ENCODE measurements at regions not wholly inside any gene's neighbourhood (a gene's known extent, or its start where the extent isn't known, plus 50 kb on each side); places are given as distances from the start of the nearest gene placed in this dataset.

GRCh38 chr14:34119107-34119858 lies 168.4 kb upstream of the EGLN3 start:
- ChIA-PET CTCF (interaction anchor here (0.9 kb wide), 1 partner anchor 109 kb away, joined by 3 read pairs; no protein-coding TSS in a partner anchor), POLR2A (no interaction called here)
- H3K4me2 ChIP-seq = no peak overlapping the region
- peaks cover 10% of the 10 kb centered on the region; the same call in 1 of the 3 replicates for H3K4me1 ChIP-seq
- FAIRE-seq (no peak), DNase-seq (ENCODE audit: low read depth in 1 of 2, low spot score in 1 of 2) (no peak), ATAC-seq (no peak)
- peaks cover 5% of the 10 kb centered on the region; the same call in 1 of the 3 replicates for H3K9me3 ChIP-seq
- no peak overlapping the region for H3K4me3 ChIP-seq
- WGBS (ENCODE audit: missing lambda C conversion rate) = 61% methylated on average over 5 of the region's 5 CpGs
- H3K27ac ChIP-seq = no peak overlapping the region
- no peak for TF ChIP-seq HEYL (CRISPR knock-in tag; IDR thresholded peaks at IDR 0.05)

DNA sequence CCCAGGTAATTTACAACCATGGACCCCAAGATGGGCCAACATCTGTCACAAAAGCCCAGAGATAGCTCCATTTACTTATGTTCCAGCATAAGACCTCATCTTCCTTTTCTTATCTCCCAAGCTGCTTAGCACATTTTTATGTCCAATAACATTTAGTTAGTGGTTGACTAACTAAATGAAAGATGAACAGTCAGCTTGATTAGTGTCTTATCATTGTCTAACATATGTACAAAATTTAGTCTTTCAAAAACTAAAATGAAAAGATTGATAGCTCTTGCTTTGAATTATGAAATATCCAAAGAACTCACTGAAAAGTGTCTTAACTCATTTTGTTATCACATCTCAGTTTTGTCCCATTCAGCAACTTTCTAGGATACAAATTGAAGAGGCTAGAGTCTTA lies 163.1 kb upstream of the EGLN3 start:
- ATAC-seq = no peak
- DNase-seq (ENCODE audit: low read depth in 1 of 2, low spot score in 1 of 2) = no peak
- Histone ChIP-seq H3K4me1 (peaks cover 29% of the 10 kb centered on the region), H3K4me3 (no peak overlapping the region), H3K4me2 (peak overlapping the region; percentile 68), H3K27ac (peak overlapping the region; percentile 23 to 50; a peak in 4 of 6 replicates), H3K9me3 (peaks cover 5% of the 10 kb centered on the region; the same call in 1 of the 3 replicates)
- TF ChIP-seq CBX2 (IDR thresholded peaks at IDR 0.05; ENCODE audit: borderline replicate concordance, low read depth) (no peak), MAFK (IDR thresholded peaks at IDR 0.05; ENCODE audit: partially characterized antibody) (peak; percentile 8)
- ChIA-PET POLR2A (interaction anchor here (0.5 kb wide), 1 partner anchor 394 kb away, joined by 7 read pairs; no protein-coding TSS in a partner anchor), CTCF (interaction anchor here (1.3 to 1.4 kb wide), 2 partner anchors 17 to 34 kb away, joined by 3 read pairs; no protein-coding TSS in a partner anchor)
- FAIRE-seq = no peak

DNA sequence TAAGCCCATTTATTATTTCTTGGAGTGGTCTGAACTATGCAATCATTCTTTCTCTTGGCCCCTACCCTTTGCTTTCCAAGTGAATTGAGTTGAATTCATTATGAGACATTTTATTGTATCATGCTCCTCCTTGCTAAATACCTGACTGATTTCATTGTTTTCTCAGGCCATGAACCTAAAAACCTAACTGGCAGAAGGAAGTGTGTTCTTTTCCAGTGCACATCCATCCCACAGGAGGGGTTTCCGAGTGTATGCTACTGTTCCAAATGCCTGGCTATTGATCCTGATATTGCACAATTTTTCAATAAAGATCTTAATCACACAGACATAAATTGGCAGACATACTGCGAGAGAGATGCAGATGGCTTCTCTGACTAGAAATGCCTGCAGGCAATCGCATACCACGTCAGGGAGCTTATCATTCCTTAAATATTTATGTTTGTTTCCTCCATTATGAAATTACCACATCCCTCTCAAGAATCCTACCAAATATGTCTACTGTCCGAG lies 162.2 kb upstream of the EGLN3 start:
- 5% methylated on average over 5 of the region's 5 CpGs for WGBS (ENCODE audit: missing lambda C conversion rate)
- peak overlapping the region; percentile 23 to 50; a peak in 5 of 6 replicates for H3K27ac ChIP-seq
- TF ChIP-seq CEBPB (IDR thresholded peaks at IDR 0.05) (peak; percentile 48 to 86; a peak in 3 of 4 replicates), BCL3 (IDR thresholded peaks at IDR 0.05) (no peak), RNF2 (IDR thresholded peaks at IDR 0.05; ENCODE audit: borderline replicate concordance, low read depth) (no peak), RFX5 (IDR thresholded peaks at IDR 0.05) (no peak), GATA3 (IDR thresholded peaks at IDR 0.05; ENCODE audit: borderline replicate concordance) (peak; percentile 86)
- H3K4me1 ChIP-seq = peaks cover 29% of the 10 kb centered on the region
- FAIRE-seq = peak; percentile 70
- H3K9me3 ChIP-seq = peaks cover 5% of the 10 kb centered on the region; the same call in 1 of the 3 replicates
- peak overlapping the region; percentile 68 for H3K4me2 ChIP-seq
- DNase-seq (ENCODE audit: low read depth in 1 of 2, low spot score in 1 of 2) = peak; percentile 15 to 65
- H3K4me3 ChIP-seq = no peak overlapping the region
- POLR2A ChIA-PET = no interaction called here
- CTCF ChIA-PET = interaction anchor here (0.8 to 1.6 kb wide), 7 partner anchors 9 to 273 kb away, joined by 3 to 4 read pairs (median 3); no protein-coding TSS in a partner anchor
- ATAC-seq = peak; percentile 69 to 84; a peak in 3 of 6 replicates

GRCh38 chr14:34111953-34112352 lies 161.1 kb upstream of the EGLN3 start:
- peaks cover 29% of the 10 kb centered on the region for H3K4me1 ChIP-seq
- POLR2A ChIA-PET = no interaction called here
- H3K27ac ChIP-seq = peak overlapping the region; percentile 12 to 29; a peak in 1 of 6 replicates
- H3K4me3 ChIP-seq = no peak overlapping the region
- H3K4me2 ChIP-seq = peak overlapping the region; percentile 15; the same call in 1 of the 3 replicates
- CTCF ChIA-PET = interaction anchor here (1.3 to 1.6 kb wide), 2 partner anchors 14 to 26 kb away, joined by 3 to 4 read pairs; no protein-coding TSS in a partner anchor
- peaks cover 5% of the 10 kb centered on the region; the same call in 1 of the 3 replicates for H3K9me3 ChIP-seq
- WGBS (ENCODE audit: missing lambda C conversion rate) = 75% methylated on average over 4 of the region's 4 CpGs
- no peak for TF ChIP-seq KDM5A (IDR thresholded peaks at IDR 0.05)
- no peak for TF ChIP-seq CHD2 (IDR thresholded peaks at IDR 0.05; ENCODE audit: low read length, partially characterized antibody)
- TF ChIP-seq NPAS2 (CRISPR knock-in tag; IDR thresholded peaks at IDR 0.05; ENCODE audit: borderline replicate concordance) = no peak
- TF ChIP-seq HEYL (CRISPR knock-in tag; IDR thresholded peaks at IDR 0.05) = no peak
- TF ChIP-seq, protein P1, sequence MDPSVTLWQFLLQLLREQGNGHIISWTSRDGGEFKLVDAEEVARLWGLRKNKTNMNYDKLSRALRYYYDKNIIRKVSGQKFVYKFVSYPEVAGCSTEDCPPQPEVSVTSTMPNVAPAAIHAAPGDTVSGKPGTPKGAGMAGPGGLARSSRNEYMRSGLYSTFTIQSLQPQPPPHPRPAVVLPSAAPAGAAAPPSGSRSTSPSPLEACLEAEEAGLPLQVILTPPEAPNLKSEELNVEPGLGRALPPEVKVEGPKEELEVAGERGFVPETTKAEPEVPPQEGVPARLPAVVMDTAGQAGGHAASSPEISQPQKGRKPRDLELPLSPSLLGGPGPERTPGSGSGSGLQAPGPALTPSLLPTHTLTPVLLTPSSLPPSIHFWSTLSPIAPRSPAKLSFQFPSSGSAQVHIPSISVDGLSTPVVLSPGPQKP (IDR thresholded peaks at IDR 0.05; ENCODE audit: low read depth, low read length) = no peak
- TF ChIP-seq HDAC2 (IDR thresholded peaks at IDR 0.05) = no peak
- no peak for TF ChIP-seq EHF (CRISPR knock-in tag; IDR thresholded peaks at IDR 0.05)
- TF ChIP-seq RFX5 (IDR thresholded peaks at IDR 0.05) = no peak
- no peak for TF ChIP-seq CBX2 (IDR thresholded peaks at IDR 0.05; ENCODE audit: borderline replicate concordance, low read depth)
- no peak for TF ChIP-seq NR3C1 (IDR thresholded peaks at IDR 0.05)
- TF ChIP-seq ESRRA (IDR thresholded peaks at IDR 0.05; ENCODE audit: borderline replicate concordance, low read length) = no peak
- no peak for TF ChIP-seq ZFP36 (IDR thresholded peaks at IDR 0.05; ENCODE audit: borderline replicate concordance, partially characterized antibody)
- no peak for TF ChIP-seq CHD4 (IDR thresholded peaks at IDR 0.05; ENCODE audit: borderline replicate concordance)
- TF ChIP-seq ZNF302 (CRISPR knock-in tag; IDR thresholded peaks at IDR 0.05) = no peak
- TF ChIP-seq ZC3H11A (IDR thresholded peaks at IDR 0.05) = no peak
- TF ChIP-seq MAFK (IDR thresholded peaks at IDR 0.05; ENCODE audit: partially characterized antibody) = no peak
- no peak for TF ChIP-seq HES2 (IDR thresholded peaks at IDR 0.05)
- no peak for TF ChIP-seq HOXA7 (CRISPR knock-in tag; IDR thresholded peaks at IDR 0.05)
- TF ChIP-seq MYC (IDR thresholded peaks at IDR 0.05; ENCODE audit: borderline replicate concordance, low read length) = no peak
- no peak for TF ChIP-seq JUN (IDR thresholded peaks at IDR 0.05)
- ATAC-seq (peak; percentile 54 to 74), DNase-seq (ENCODE audit: low read depth in 1 of 2, low spot score in 1 of 2) (peak in 1 of 2 experiments; percentile 12), FAIRE-seq (no peak)
